Hepatic stellate cell (primary cell): ENCODE measurements at regions not wholly inside any gene's neighbourhood (a gene's known extent, or its start where the extent isn't known, plus 50 kb on each side); places are given as distances from the start of the nearest gene placed in this dataset.

ENCODE experiments used
- DNase-seq: peaks from one replicate; pipeline ENCODE4 v3.0.0; 2011; ENCODE audit warnings: low spot score

DNA sequence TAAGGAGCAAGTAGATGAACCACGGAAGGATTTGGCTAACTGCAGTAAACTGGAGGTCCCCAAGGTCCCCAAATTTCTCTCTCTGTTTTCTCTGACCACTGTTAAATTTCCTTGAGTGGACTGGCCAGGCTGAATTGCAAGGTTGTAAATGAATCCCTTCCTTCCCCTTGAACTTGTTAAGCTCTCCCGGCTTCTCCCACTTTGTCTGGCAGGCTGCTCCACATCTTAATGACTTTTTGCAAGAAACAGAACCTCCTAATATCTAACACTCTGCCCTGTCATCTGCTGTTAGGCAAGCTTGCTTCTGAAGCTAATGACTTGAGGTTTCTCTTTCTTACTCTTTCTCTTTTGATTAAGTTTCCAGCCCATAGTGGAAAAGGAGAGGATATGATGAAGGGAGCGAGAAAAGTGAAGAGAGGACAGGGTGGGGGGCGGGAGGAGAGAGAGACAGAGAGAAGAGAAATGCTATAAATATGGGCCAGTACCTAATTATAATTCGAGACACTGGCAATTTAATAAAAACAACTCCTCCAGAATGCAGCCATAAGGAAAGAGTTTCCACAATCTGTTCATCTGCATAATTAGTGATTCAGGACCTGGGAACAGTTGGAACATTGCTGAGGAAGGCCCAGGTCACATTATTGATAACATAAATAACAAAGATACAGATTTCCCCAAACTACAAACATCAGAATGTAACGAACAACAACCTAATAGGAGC is 437.3 kb upstream of the MPDZ start:
- no peak for DNase-seq

DNA sequence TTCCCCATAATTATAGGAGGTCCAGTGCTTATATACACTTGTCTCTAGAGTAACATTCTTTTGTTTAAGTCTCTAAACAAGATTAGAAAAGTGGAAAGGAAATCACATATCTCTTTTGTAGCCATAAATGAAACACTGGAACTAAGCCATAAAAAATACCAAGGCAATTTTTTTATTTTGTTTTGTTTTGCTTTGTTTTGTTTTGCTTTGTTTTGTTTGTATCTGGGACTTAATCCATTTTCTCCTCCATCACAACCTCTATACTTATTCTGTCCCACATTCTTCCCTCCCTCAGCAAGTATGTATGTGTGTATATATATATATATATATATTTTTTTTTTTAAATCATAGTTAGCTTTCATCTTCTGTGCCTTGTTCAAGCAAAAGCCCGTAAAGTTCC is 436.6 kb upstream of the MPDZ start:
- DNase-seq: no peak

DNA sequence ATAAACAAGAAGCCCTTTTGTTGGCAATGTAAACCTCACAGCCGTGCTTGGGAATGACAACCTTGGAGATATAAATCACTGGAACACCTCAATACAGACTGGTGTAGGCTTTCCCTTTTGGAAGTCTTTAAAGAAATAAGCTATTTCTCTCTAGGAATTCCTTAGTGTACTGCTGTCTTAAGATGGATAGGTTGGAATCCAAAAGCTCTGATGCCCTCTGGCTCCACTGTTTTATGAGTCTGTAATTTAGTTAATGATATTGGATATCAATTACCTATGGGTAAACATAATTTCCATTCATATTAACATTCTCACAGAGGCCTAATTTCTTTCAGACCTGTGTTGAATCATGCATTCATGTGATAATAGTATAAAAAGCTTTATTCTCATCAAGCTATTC is 435.9 kb upstream of the MPDZ start:
- no peak for DNase-seq

DNA sequence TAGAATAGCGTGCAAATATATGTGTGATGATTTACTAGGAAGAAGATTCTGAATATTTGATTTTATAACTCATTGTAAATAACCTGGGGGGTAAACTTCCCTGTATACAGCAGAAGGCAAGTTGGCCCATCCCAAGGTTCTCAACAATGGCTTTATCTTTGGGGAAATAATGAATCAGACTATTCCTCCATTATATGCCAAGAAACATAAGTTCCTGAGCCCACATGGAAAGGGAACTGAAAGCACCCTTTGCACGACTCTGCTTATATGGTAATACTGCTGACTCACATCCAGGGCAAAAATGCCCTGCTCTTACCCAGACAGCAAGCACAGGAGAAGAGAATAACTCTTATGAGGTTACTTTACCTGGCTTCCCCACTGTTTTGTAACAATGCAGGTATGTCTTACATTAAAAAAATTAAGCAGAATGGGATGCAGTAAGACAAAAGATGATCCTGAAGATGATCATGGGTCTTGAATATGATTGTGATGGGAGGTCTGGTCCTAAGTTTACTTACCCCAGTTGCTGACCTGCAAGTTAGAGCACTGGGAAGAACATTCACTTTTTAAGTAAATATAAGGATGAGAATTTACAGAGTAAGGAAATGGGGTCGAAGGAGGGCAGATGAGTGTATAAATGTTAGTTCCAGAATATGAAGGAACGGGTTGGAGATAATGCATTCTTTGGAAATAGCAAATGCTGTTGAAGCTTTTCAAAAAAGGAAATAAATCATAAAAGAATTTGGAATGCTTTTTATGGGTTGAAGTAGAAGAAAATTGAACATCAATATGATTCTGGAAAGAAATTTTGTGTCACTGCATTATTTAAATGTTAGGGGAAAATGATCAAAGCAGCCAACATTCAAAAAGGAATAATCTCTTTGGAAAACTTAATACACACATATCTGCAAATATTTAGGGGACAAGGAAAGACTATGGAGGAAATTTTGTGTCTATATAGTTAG is 428.4 kb upstream of the MPDZ start:
- DNase-seq: no peak

DNA sequence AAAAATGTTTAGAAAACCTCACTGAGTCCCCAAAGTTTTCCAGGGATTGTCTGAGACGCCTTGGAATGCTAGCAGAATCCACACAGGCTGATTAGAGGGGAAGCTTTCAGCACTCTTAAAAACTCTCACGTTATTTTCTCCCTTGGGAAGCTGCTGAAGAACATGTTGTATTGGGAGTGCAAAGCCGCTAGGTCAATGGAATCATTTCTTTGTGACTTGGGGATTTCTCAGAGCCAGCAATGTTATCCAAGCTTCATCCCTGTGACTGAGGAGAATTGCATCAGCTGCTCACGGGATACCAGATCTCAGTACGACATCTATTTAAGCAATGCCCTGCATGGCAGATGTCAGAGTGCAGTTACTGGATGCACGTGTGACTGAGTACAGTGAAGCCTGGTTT is 426.4 kb upstream of the MPDZ start:
- peak; percentile 31 for DNase-seq

DNA sequence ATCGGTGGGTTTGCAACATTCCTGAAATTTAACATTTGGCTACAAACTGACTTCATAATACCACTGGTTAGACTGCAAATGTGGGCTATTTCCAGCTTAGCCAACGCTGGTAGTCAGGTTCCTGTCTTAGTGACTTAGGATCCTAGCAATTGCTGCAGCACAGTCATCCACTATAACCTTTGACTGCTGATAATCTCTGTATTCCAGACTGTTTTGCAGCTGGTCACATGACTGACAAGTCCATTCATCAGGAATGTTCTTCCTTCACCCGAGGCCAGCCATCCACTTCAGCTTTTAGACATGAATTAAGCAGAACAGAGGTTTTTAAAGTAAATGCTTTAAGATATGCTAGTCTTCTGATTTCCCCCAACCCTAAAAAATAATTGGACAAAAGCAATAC is 425.9 kb upstream of the MPDZ start:
- DNase-seq: no peak

DNA sequence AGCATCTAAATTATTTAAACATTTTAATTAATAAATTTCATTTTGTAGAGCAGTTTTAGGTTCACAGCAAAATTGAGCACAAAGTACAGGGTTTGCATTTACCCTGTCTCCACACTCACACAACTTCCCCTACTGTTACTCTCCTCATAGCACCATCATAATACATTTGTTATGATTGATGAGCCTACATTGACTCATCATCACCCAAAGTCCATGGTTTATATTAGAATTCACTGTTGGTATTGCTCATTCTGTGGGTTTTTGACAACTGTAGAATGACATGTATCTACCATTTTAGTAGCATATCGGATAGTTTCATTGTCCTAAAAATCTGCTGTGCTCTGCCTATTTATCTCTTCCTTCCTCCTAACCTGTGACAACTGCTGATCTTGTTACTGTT is 411.1 kb upstream of the MPDZ start:
- no peak for DNase-seq

DNA sequence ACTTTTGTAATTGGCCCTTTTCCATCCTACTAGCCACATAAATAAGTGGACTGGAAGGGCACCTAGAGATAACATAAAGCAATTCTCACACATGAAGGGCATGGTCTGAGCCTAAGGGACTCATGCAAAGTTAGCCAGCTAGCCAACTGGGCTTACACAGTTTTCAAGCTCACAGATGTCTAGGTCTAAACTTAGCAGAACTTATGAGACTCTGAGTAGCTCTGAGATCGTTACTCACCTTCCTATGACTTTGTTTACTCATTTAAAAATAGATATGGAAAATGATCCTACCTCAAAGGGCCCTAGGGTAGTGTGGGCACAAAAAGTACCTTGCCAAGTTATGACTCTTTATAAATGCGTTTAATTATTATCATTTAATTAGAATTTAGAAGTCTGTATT is 410.4 kb upstream of the MPDZ start:
- no peak for DNase-seq

DNA sequence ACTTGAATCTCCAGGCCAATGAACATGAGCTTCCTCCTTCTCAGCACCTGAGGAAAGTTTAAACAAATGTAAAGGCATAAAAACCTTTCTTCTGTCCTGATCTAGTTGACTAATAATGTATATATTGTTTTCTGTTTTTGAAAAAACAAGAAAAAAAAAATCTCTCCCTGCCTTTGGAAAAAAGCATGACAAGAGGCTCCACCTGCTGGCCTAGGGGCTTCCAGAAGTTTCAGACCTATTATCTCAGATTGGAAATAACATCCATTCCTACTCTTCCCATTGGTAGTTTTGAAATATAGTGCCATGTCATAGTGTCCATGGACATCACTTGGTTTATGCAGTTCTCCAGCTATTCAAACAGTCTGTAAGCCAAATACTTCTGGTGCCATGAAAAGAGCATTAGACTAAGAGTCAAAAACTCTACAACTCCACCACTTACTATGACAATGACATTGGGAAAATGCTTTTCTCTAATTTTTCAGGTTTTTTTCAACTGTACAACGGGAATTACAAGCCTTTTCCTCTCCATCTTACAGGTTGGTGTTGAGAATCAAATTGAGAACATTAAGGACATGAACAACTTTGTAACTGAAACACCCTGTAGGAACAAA is 409.6 kb upstream of the MPDZ start:
- DNase-seq: no peak

DNA sequence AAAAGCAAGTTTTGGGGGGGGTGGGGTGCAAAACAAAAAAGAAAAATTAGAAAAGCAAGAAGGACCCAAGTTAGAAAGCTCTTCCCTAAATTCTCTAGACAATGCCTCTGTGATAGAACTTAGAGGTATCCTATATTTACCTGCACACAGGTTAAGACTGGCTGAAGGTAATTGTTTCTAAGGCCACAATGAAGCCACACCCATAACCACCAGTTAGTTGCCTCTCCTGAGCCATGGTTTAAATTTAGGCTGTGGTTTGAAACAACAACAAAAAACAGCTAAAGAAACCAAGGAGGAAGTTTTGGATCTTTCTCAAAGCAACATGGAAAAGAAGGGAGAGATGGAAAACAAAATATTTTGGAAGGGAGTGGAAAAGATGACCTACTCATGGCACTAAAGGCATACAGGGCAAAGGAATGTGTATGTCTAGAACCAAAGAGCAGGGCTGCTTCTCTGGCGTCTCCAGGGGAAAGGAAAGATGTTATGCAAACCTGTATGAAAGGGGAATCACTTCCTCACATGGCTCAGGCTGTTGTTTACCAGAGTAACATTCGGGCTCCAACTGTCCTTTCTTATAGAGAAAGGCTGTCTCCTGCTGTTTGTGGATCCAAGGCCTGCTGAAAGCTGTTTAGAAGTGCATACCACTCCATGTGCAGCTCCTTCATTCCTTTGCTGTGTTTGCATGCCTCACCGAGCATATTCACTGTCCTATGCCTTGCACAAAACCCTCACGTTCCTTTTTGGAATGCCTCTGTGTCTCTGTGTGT is 408.9 kb upstream of the MPDZ start:
- DNase-seq: no peak

DNA sequence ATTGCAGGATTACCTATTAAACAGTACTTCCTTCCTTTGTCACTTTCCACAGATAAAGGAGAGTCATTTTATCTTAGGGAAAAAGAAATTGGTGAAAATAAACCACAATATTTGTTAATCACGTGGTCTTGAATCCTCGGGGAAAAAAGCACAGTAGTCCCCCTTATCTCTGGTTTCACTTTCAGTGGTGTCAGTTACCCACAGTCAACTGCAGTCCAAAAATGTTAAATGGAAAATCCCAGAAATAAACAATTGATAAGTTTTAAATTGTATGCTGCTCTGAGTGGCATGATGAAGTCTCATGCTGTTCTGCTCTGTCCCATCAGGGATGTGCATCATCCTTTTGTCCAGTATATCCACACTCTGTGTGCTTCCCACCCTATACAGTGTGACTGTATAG is 405.2 kb upstream of the MPDZ start:
- DNase-seq: no peak

DNA sequence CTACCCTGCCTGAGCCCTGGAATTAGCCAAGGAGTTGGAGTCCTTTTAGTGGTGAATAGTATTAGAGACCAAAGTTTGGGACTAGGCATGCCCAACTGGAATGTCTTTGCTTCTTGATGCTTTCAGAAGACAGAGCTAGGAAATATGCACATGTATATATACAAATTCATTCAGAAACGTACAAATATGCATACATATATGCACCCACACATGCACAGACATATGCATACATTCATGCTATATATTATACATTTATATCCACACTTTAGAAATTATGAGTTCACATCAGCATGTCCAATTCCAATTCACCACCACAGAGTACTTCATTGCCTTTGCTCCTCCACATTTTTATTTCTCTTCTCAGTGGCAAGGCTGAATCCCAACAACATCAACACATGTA is 398.3 kb upstream of the MPDZ start:
- no peak for DNase-seq

DNA sequence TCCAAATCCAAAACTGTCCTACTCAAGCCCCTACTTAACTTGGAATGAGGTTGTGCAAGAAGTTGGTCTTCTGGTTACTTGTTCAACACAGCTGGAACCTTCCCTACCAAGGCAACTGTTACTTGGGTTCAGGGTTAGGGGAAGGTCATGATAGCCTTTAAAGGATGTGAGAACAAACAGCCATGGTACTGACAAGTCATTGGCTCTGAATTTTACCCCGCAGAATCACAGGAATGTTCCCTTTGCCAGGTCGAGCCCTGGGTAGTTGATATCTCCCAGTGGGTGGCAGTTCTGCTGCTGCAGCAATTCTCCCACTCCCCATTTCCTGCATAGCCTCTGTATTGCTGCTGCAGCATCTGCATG is 396.1 kb upstream of the MPDZ start:
- DNase-seq: no peak

DNA sequence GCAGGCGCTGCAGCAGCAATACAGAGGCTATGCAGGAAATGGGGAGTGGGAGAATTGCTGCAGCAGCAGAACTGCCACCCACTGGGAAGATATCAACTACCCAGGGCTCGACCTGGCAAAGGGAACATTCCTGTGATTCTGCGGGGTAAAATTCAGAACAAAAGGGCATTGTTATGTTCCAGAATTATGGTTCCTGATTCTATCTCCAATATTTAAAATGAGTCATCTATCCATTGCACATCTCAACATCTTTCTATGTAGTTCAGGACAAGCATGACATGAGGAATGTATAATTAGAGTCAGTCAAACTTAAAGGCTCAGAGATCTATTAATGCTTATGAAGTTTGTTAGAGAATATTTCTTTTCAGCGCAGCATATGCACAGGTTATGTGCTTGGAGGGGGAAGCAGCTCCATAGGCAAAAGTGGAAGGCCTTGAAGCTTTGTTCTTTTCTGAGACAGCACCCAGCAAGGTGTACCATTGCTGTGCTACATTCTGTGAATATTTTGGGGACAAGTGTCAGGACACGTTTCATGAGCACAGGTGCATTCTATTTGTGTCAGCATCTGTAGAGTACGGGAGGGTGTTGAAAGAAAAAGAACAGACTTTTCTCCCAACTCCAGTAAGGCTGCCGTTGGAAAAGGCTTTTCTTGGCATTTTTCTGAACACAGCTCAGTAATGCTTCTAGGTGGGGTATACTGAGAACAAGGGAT is 395.6 kb upstream of the MPDZ start:
- no peak for DNase-seq

DNA sequence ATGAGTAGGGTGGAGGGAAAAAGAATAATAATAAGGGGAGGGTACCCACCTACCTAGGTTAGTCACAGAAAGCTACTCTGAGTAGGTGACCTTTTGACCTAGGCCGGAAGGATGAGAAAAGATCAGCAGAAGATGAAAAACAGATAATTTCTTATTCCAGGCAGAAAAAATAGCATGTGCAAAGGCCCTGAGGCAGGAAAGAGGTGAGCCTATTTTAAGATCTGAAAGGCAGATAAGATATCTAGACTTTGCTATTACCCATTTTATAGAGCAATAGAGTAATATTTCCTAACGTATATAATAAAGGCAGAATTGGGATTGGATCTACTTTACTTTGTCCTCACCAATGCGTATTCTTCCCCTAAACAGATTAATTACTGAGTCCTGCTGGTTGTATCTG is 393.9 kb upstream of the MPDZ start:
- no peak for DNase-seq

DNA sequence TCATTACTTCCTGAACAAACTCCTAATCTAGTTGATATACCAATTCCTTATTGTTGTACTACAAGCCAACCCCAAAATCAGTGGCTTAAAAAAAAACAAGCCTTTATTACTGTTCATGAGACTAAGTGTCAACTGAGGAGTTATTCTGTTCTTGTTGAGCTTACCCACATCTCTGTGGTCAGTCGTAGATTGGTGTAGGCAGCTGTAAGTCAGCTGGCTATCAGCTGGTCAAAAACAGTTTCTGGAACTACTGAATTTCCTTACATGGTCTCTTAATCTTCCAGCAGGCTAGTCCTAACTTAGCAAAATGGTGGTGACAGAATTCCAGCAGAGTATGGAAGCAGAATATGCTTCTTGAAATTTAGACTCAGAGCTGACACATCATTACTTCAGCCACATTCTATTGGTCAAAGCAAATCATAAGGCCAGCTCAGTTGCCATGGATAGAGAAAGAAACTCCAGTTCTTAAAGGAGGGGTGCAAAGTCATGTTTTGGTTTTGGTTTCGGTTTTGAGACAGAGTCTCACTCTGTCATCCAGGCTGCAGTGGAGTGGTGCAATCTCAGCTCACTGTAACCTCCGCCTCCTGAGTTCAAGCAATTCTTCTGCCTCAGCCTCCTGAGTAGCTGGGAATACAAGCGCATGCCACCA is 386.1 kb upstream of the MPDZ start:
- DNase-seq: peak; percentile 27

DNA sequence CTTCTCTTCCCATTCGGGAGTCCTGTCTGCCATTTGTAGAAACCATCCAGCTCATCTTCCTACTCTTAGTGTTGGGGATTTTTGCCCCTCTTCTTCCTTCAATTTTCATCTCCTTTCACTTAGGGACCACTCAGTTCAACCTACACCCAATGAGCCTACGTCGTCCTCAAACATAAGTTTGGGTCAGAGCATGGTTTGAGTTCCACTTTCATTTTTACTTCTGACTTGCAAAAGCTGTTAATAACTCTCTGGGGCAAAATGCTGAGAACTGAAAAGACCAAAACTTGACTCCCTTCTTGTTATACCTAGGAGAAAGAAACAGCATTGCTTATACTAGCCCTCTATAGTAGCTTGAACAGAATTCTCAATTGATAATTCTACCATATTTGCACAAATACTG is 381.5 kb upstream of the MPDZ start:
- no peak for DNase-seq

DNA sequence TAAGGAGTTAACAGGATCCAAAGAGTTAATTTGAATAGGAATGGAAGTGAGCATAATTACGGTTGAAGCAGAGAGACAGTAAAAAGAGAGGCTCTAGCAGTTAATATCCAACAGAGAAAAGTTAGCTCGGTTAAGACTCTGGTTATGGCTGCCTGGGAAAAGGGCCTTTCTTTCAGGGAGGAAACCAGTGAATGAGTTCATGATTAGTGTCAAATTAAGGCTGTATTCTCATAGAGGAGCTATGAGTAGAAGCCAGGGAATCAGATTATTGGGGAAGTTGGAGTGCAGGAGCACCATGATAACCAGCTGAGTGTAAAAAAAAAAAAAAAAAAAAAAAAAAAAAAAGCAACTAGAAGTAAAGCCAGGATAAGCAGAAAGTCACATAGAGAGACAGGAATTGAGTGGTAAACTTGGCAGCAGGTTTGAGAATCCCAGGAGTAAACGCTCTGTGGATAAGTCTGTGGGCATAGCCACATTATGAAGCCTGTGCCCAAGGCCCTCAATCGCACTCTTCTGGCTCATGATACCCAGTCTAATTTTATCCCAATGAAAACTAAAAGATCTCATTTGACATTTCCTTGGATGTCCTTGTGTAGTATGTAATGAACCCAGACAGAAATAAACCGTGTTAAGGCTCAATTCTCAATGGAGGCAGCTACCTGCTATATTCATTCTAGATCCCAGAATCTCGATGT is 372.6 kb upstream of the MPDZ start:
- DNase-seq: no peak

DNA sequence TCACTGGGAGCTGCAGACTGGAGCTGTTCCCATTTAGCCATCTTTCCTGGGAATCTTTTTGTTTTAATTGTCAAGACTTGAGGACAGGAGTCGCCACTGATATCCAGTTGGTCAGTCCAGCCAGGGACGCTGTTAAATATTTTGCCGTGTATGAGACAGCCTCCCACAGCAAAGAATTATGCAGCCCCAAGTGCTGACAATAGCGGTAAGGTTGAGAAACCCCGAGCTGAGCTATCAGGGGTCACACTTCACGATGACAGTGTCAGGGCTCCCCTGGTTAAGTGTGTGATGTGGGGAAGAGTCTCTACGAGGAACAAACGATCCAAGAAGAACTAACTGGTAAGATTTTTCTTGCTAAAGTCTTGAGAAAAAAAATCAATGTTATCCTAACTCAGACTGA is 372.0 kb upstream of the MPDZ start:
- no peak for DNase-seq

DNA sequence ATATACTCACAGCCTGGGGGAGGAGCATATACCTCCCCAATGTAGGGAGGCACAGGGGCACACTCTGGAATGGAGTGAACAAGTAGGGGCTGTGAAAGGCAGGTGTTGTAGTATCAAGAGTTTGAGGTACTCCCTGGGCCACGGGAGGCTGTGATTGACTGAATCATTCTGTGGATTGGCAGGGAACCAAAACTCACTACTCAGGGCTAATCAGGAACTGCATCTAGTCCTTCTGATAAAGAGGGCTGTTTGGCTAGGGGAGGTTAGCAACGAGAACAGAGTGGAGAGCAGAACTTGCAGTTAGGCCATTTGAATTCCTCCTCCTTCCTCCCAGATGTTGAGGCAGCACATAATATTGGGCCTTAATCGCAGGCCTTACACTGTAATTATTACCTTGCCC is 369.2 kb upstream of the MPDZ start:
- no peak for DNase-seq

DNA sequence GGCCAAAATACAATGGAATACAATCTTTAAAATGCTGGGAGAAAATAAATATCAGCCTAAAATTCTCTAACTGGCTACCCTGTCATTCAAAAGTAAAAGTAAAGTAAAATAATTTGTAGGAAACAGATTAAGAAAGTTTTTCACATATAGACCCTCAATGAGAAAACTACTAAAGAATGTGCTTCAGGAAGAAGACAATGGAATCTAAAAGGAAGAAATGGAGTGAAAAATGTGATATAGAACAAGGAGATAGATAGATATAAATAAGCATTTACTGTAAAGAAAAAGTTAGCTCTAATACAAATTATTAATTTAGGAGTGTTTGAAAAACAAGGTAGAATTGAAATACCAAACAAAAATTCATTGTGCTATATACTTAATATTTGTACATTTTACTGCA is 368.6 kb upstream of the MPDZ start:
- no peak for DNase-seq
